GM10266 (cell line): ENCODE measurements at regions not wholly inside any gene's neighbourhood (a gene's known extent, or its start where the extent isn't known, plus 50 kb on each side); places are given as distances from the start of the nearest gene placed in this dataset.

Source experiments
- DNase-seq: peaks from one replicate; pipeline ENCODE4 v3.0.0; 2012; ENCODE audit errors: extremely low spot score
- TF ChIP-seq, protein P1 (sequence below): IDR thresholded peaks from 2 replicates; pipeline ENCODE4 v1.5.1; 2012; ENCODE audit warnings: mild to moderate bottlenecking, low read depth; ENCODE audit not compliant: control insufficient read depth, insufficient read depth; ENCODE audit errors: missing control alignments

GRCh38 chr2:236928380-236929037 is 157.2 kb upstream of the COPS8 start:
- TF ChIP-seq, protein P1, sequence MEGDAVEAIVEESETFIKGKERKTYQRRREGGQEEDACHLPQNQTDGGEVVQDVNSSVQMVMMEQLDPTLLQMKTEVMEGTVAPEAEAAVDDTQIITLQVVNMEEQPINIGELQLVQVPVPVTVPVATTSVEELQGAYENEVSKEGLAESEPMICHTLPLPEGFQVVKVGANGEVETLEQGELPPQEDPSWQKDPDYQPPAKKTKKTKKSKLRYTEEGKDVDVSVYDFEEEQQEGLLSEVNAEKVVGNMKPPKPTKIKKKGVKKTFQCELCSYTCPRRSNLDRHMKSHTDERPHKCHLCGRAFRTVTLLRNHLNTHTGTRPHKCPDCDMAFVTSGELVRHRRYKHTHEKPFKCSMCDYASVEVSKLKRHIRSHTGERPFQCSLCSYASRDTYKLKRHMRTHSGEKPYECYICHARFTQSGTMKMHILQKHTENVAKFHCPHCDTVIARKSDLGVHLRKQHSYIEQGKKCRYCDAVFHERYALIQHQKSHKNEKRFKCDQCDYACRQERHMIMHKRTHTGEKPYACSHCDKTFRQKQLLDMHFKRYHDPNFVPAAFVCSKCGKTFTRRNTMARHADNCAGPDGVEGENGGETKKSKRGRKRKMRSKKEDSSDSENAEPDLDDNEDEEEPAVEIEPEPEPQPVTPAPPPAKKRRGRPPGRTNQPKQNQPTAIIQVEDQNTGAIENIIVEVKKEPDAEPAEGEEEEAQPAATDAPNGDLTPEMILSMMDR: no peak
- no peak for DNase-seq

- DNase-seq: no peak
These were observed 152.8 kb upstream of the COPS8 start for GRCh38 chr2:236932831-236933361.

GRCh38 chr2:236934166-236934565 is 151.5 kb upstream of the COPS8 start:
- TF ChIP-seq, protein P1: no peak

More at GRCh38 chr2:236932831-236933361, 152.8 kb upstream of the COPS8 start:
- TF ChIP-seq, protein P1: no peak

DNA sequence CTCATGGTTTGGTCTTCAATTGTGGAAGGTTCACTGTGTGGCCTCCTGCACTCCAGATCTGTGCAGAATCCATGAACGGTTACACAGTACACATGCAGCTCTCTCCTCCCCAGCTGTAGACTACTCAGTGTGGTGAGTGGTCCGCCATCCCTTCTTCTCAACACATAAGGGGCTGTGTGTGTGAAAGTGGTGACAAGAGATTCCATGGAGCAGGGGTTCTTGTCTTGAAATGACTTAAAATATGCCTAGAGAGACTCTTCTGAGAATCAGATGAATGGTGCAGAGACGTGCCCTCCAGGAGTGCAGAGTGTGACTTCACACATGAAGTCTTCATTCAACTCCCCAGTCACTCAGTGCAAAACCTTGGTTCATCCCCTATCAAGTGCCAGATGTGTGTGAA is 151.0 kb upstream of the COPS8 start:
- TF ChIP-seq, protein P1: no peak
- no peak for DNase-seq

More at GRCh38 chr2:236934166-236934565, 151.5 kb upstream of the COPS8 start:
- DNase-seq: no peak

- TF ChIP-seq, protein P1: no peak
- no peak for DNase-seq
These were observed 150.6 kb upstream of the COPS8 start for GRCh38 chr2:236935083-236935482.

GRCh38 chr2:236935631-236936445 is 149.9 kb upstream of the COPS8 start:
- no peak for DNase-seq
- TF ChIP-seq, protein P1: no peak
